ENCODE measurements at regions not wholly inside any gene's neighbourhood (a gene's known extent, or its start where the extent isn't known, plus 50 kb on each side); places are given as distances from the start of the nearest gene placed in this dataset.

DNA sequence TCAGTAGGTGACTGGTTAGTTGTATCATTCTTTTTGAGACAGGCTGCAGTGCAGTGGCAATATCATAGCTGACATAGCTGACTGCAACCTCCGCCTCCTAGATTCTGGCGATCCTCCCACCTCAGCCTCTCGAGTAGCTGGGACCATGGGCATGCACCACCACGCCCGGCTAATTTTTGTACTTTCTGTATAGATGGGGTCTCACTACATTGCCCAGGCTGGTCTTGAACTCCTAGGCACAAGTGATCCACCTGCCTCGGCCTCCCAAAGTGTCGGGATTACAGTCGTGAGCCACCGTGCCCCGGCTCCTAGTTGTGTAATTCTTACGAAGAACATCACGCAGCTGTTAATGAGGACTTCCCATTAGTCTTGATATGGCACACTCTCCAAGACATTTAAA, 123.4 kb upstream of the VKORC1L1 start:
- no peak overlapping the region for H2AFZ ChIP-seq (ENCODE audit: low read length)
- H3K18ac ChIP-seq (ENCODE audit: extremely low read depth, low read length), result no peak overlapping the region
- 92% methylated on average over 12 of the region's 12 CpGs; no CpG with 5 or more reads in 1 of the 2 experiments for WGBS, 2 experiments (ENCODE audit: extremely low coverage in 1 of 2, insufficient coverage in 1 of 2, insufficient read length in 1 of 2, insufficient replicate concordance in 2 of 2, low coverage in 1 of 2, low lambda C conversion rate in 2 of 2, missing lambda C conversion rate in 1 of 2)
- no peak overlapping the region for H2AK5ac ChIP-seq (ENCODE audit: low read depth, low read length)
- no peaks in the 10 kb centered on the region for H3K27me3 ChIP-seq (replicated peaks in 1 of 4; ENCODE audit: control insufficient read depth in 3 of 4, extremely low read depth in 1 of 4, insufficient read depth in 3 of 4, low read length in 3 of 4)
- H2BK120ac ChIP-seq (replicated peaks; ENCODE audit: low read depth, low read length), result no peak overlapping the region
- ChIA-PET POLR2A (ENCODE audit: partially characterized antibody) (interaction anchor here (0.9 to 1.9 kb wide), 8 partner anchors 9 to 150 kb away, joined by 3 to 18 read pairs (median 4); no protein-coding TSS in a partner anchor), CTCF (ENCODE audit: partially characterized antibody) (interaction anchor here (1.4 kb wide), 1 partner anchor 23 kb away, joined by 3 read pairs; no protein-coding TSS in a partner anchor)
- peaks cover 12 to 51% of the 10 kb centered on the region in 2 experiments for H3K79me2 ChIP-seq (ENCODE audit: control insufficient read depth in 1 of 2, insufficient read depth in 2 of 2, low read length in 2 of 2)
- peaks cover 2% of the 10 kb centered on the region; the same call in 1 of the 2 replicates for H3K79me1 ChIP-seq (ENCODE audit: low read depth, low read length)
- FAIRE-seq (no peak), DNase-seq (ENCODE audit: low read depth in 1 of 2, low spot score in 2 of 2) (no peak)
- peaks cover 0 to 2% (median 0%) of the 10 kb centered on the region in 4 experiments; a peak in 1 of 7 replicates for H3K4me1 ChIP-seq (replicated peaks in 1 of 4; ENCODE audit: control insufficient read depth in 3 of 4, insufficient read depth in 4 of 4, low read length in 3 of 4)
- H3K4me3 ChIP-seq (ENCODE audit: extremely low read depth in 1 of 4, insufficient read depth in 2 of 4, low read depth in 3 of 4, low read length in 4 of 4), result peak overlapping the region in 2 of 4 experiments; percentile 79 to 93; a peak in 3 of 8 replicates
- H3K56ac ChIP-seq (replicated peaks; ENCODE audit: insufficient read length, low read depth, low read length), result no peak overlapping the region
- no peak overlapping the region for H3K14ac ChIP-seq (ENCODE audit: insufficient read length)
- H2BK12ac ChIP-seq (ENCODE audit: low read depth, low read length), result no peak overlapping the region
- H3K36me3 ChIP-seq (ENCODE audit: control insufficient read depth in 2 of 4, insufficient read depth in 4 of 4, low read length in 3 of 4), result peaks cover 0 to 22% (median 7%) of the 10 kb centered on the region in 4 experiments; a peak in 5 of 8 replicates
- H3K4ac ChIP-seq (replicated peaks; ENCODE audit: insufficient read length, low read depth, low read length), result no peak overlapping the region
- peak overlapping the region; percentile 73 to 79; a peak in 3 of 4 replicates for H3K4me2 ChIP-seq (ENCODE audit: insufficient read depth in 1 of 2, low read depth in 2 of 2, low read length in 2 of 2)
- H4K8ac ChIP-seq (ENCODE audit: extremely low read depth, insufficient read depth, low read length), result no peak overlapping the region
- no peak overlapping the region; the same call in 1 of the 2 replicates for H3K27ac ChIP-seq (ENCODE audit: low read depth, low read length)
- no peak overlapping the region for H3K23ac ChIP-seq (ENCODE audit: insufficient read length)
- no peak overlapping the region for H3K9ac ChIP-seq (replicated peaks in 1 of 4; ENCODE audit: extremely low read depth in 1 of 4, low read depth in 3 of 4, low read length in 3 of 4)
- H4K5ac ChIP-seq (ENCODE audit: insufficient read length, low read depth, low read length), result no peak overlapping the region
- no peak overlapping the region for H4K91ac ChIP-seq (replicated peaks; ENCODE audit: insufficient read length, low read length)
- H2BK20ac ChIP-seq (ENCODE audit: low read length), result no peak overlapping the region
- no peak overlapping the region for H2BK15ac ChIP-seq (ENCODE audit: low read length)
- H3K9me3 ChIP-seq (ENCODE audit: insufficient read depth in 2 of 2, low read depth in 1 of 2, low read length in 1 of 2), result no peaks in the 10 kb centered on the region
- H2BK5ac ChIP-seq (ENCODE audit: low read depth, low read length), result no peak overlapping the region
- H3K23me2 ChIP-seq (ENCODE audit: low read depth, low read length), result peaks cover 4% of the 10 kb centered on the region
- H4K20me1 ChIP-seq (replicated peaks in 1 of 2; ENCODE audit: control insufficient read depth in 1 of 2, insufficient read depth in 2 of 2, low read length in 2 of 2), result no peaks in the 10 kb centered on the region
- no peak for TF ChIP-seq GTF2F1 (IDR thresholded peaks at IDR 0.05; ENCODE audit: borderline replicate concordance, low read depth, low read length)
- TF ChIP-seq, protein P1, sequence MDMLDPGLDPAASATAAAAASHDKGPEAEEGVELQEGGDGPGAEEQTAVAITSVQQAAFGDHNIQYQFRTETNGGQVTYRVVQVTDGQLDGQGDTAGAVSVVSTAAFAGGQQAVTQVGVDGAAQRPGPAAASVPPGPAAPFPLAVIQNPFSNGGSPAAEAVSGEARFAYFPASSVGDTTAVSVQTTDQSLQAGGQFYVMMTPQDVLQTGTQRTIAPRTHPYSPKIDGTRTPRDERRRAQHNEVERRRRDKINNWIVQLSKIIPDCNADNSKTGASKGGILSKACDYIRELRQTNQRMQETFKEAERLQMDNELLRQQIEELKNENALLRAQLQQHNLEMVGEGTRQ (IDR thresholded peaks at IDR 0.05; ENCODE audit: low read length), result no peak
- TF ChIP-seq, protein P2, sequence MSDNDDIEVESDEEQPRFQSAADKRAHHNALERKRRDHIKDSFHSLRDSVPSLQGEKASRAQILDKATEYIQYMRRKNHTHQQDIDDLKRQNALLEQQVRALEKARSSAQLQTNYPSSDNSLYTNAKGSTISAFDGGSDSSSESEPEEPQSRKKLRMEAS (IDR thresholded peaks at IDR 0.05), result no peak
- TF ChIP-seq PHF8 (conservative IDR thresholded peaks at IDR 0.05; ENCODE audit: low read depth, low read length), result no peak
- no peak for TF ChIP-seq TEAD4 (IDR thresholded peaks at IDR 0.05; ENCODE audit: low read depth, low read length)
- TF ChIP-seq TAF7 (optimal IDR thresholded peaks at IDR 0.05; ENCODE audit: borderline replicate concordance, low read depth, low read length), result no peak
- TF ChIP-seq SIRT6 (IDR thresholded peaks at IDR 0.05; ENCODE audit: low read length), result no peak
- no peak for TF ChIP-seq FOSL1 (IDR thresholded peaks at IDR 0.05; ENCODE audit: insufficient read depth, low read depth, low read length)
- TF ChIP-seq, protein P3, sequence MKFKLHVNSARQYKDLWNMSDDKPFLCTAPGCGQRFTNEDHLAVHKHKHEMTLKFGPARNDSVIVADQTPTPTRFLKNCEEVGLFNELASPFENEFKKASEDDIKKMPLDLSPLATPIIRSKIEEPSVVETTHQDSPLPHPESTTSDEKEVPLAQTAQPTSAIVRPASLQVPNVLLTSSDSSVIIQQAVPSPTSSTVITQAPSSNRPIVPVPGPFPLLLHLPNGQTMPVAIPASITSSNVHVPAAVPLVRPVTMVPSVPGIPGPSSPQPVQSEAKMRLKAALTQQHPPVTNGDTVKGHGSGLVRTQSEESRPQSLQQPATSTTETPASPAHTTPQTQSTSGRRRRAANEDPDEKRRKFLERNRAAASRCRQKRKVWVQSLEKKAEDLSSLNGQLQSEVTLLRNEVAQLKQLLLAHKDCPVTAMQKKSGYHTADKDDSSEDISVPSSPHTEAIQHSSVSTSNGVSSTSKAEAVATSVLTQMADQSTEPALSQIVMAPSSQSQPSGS (IDR thresholded peaks at IDR 0.05; ENCODE audit: low read length), result no peak
- no peak for TF ChIP-seq NRF1 (IDR thresholded peaks at IDR 0.05; ENCODE audit: low read depth, low read length)
- TF ChIP-seq BACH1 (IDR thresholded peaks at IDR 0.05; ENCODE audit: low read length), result no peak

All from H1 (cell line).